HG03025 (cell line): ENCODE measurements at regions not wholly inside any gene's neighbourhood (a gene's known extent, or its start where the extent isn't known, plus 50 kb on each side); places are given as distances from the start of the nearest gene placed in this dataset.
"Not testable (repeated sequence)": the region's sequence is repeated elsewhere in the genome, so short reads cannot be mapped to it uniquely, and the experiment has no call there.

ENCODE experiments used
- ATAC-seq: cut with Tn5 transposase; IDR thresholded peaks from one replicate; pipeline ENCODE4 v1.9.1; 2021; ENCODE audit warnings: mild to moderate bottlenecking, moderate library complexity; ENCODE audit not compliant: unreplicated experiment, low FRiP score

DNA sequence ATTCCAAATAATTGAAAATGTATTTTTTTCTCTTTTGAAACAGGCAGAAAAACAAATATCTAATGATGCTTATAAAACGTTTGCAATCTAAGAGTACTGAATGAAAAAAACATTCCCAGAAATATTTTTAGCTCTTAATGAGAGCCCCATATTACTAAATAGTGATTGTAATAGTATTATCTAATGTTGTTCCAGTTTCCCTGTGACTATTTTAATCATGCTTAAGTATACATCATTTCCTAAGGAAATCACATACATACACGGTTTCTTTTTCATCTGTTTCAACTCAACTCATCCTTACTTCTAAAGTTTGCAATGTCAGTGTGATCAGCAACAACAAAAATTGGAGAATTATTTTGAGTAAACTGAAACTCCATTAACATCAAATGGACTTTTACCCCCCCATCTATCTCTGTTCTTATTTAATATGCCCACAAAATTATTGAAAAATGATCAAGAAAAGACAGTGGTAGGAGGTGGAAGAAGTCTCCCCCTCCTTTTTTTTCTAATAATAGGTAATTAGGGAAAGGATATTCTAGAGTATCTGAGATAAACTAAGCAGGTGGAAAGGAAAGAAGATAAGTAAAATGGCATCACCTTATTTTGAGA is 530.1 kb upstream of the ATP2B1 start:
- ATAC-seq = no peak

DNA sequence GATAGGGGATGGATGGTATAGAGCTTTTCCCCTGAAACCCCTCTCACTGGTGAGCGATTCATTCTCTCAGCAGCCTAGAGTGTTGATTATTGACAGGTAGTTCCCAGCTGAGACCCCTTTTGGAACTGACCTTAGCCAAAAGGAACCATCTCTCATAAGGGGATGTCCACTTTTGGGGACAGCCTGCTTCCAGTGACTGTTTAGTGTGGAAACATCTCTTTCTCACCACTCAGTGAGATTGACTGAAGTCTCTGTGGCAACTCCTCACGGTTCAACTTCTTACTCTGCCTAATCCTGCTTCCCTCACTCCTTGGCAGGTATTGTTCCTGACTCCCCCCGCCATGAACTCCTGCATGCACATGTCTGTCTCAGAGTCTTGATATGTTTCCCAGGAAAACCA is 529.2 kb upstream of the ATP2B1 start:
- ATAC-seq = no peak

DNA sequence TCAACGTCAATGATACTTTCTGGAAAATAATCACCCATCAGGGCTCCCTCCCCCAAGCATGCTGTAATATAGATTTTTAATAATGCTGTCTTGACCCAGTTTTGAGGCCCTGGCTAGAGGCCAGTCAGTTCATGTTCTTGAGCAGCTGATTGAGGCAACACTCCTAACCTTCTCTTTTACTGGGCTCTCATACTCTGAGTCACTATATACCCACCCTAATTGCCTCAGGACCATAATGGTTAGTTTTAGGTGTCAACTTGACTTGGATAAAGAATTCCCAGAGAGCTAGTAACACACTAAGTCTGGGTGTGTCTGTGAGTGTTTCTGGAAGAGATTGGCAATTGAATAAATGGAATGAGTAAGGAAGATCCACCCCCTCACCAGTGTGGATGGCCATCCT is 527.0 kb upstream of the ATP2B1 start:
- ATAC-seq = no peak

DNA sequence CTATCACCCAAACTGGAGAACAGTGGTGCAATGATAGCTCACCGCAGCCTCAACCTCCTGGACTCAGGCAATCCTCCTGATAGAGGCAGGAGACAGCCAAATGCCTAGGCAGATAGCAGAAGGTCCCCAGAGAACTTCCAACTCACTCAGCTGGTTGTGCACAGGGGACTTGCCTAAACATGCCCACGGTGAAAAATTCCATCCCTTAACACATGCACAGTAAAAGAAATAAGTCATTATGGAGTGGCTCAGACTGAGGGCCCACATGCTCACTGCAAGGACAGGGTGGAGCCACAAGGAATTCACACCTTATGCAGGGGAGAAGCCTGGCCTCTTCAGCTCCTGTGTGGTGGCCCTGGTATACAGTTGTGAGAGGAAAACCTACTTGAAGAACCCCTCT is 525.8 kb upstream of the ATP2B1 start:
- no peak for ATAC-seq

DNA sequence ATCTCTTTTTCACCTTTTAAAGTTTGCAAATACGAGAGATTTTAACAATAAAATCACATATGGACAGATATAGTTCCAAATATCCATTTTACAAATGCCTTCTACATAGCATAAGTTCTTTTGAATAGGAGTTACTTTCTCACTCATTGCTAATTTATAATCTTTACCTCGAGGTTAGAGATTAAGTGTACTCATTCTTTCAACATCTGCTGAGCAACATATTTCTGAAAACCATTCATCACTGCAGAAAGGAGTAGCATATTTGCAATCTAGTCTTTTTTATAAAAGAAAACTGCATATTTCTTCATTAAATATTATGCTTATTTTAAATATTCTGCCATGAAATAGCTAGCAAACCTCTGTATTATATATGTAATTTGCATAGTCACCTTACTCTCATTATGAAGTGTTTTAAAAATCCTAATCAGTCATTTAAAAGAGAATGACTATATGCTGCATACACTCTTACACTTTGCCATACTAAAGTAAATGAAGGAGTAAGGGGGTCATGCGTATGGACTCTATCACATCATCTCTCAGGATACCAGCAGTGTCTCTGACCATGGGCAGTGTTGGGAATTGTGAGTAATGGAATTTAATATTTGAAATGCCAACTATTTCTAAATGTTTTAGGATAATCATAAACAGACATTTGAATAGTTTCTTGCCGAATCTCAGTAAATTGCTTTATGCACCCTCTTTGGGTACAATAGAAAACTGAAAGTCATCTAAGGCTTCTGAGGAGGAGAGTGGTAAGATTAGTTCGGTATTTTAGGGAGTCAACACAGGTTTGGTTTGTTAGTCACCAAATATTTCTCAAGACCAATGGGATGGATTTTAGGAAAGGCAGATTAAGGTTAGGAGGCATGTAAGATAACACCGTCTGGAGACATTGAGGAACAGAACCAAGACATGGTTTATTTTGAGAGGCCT is 524.8 kb upstream of the ATP2B1 start:
- ATAC-seq = no peak

DNA sequence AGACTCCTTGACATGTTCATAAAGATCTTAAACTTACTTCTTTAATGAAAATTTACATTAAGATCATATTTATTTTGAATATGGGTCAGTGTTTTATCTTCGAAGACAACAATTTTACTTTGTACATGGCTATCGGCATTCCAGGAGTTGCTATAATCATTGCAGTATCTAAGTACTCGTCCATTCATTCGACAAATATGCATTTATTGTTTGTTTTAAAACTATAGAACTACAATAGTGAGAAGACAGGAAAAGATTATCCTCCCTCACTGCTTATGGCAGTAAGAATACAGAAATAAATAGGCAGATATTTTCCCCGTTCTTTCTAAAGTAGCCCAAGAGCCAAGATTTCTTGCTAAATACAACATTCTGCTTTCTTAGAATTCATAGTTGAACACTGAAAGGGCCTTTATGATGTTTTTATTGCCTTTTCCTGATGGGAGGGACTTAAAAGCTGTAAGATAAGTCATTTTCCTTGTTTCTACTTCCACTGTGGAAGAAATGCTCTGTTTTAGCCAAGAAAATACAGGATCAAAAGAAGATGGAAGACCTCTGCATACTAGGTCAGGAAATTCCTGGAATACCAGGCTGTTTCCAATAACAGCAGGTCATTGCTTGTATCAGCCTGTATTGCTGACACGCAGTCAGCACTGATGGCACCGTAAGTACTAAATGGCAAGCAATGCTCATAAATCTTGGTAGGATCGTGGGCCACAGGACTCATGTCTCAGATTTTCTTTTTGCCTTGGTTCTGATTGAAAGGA is 521.0 kb upstream of the ATP2B1 start:
- no peak for ATAC-seq

DNA sequence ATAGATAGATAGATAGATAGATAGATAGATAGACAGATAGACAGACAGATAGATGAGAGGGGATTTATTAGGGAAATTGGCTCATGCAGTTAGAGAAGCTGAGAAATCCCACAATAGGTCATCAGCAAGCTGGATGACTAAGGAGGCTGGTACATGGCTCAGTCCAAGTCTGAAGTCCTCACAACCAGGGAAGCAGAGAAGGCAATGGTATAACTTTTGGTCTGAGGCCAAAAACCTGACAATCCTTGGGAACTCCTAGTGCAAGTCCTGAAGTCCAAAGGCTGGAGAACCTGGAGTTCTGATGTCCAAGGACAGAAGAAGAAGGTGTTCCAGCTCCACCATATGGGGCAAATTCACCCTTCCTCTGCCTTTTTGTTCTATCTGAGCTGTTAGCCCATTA is 517.6 kb upstream of the ATP2B1 start:
- no peak for ATAC-seq

- ATAC-seq = no peak
Measured at GRCh38 chr12:90216815-90217214, 508.2 kb upstream of the ATP2B1 start.

DNA sequence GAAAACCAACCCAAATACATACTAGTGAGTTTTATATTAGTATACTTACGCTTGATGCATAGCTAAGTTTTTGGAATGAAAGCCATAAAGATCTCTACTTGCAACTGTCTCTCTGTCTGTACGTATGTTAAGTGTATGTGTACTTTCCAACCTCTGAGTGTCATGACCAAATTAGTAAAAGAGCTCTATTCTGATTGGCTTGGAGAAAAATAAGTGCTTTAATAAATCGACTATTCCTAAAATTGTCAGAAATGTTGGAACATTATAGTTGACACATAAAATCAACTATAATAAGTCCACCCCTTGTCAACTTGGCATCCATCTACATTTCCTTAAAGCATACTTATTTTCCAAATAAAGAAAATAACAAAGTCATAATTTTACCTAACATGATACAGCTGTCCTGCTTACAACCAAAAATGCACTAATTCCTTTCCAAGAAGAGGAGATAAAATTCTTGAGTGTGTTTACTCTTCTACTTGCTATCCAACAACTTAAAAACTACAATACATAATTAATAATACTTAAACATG is 507.4 kb upstream of the ATP2B1 start:
- no peak for ATAC-seq

DNA sequence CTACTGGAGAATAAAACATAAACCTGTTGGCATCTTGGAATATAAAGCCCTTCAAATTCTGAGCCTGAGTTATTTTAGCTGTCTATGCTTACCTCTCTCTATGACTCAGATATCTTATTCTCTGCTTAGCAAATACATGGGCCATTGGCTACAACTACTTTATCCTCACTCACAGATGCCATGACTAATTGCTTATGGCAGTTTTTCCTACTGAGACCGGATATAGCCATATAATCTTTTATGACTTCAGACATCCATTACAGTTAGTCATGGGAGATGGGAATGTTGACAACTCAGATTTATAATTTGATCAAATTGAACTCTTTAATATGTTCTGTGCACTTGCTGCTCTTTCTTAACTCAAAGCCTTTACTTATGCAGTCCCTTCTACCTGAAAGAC is 502.4 kb upstream of the ATP2B1 start:
- no peak for ATAC-seq

DNA sequence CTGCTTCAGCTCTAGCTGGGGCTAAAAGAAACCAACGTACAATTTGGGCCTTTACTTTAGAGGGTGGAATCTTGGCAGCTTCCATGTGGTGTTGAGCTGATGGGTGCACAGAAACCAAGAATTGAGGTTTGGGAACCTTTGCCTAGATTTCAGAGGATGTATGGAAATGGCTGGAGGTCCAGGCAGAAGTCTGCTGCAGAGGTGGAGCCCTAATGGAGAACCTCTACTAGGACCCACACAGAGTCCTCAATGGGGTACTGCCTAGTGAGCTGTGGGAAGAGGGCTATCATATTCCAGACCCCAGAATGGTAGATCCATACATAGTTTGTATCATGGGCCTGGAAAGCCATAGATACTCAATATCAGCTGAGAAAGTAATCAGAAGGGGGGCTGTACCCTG is 500.4 kb upstream of the ATP2B1 start:
- ATAC-seq = no peak

DNA sequence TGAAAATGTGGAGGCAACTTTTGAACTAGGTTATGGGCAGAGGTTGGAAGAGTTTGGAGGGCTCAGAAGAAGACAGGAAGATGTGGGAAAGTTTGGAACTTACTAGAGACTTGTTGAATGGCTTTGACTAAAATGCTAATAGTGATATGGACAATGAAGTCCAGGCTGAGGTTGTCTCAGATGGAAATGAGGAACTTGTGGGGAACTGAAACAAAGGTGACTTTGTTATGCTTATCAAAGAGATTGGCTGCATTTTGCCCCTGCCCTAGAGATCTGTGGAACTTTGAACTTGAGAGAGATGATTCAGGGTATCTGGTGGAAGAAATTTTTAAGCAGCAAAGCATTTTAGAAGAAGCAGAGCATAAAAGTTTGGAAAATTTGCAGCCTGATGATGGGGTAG is 499.7 kb upstream of the ATP2B1 start:
- ATAC-seq = not testable (repeated sequence)

GRCh38 chr12:90207799-90208198 is 499.2 kb upstream of the ATP2B1 start:
- ATAC-seq = no peak

GRCh38 chr12:90205165-90205564 is 496.5 kb upstream of the ATP2B1 start:
- ATAC-seq = no peak

DNA sequence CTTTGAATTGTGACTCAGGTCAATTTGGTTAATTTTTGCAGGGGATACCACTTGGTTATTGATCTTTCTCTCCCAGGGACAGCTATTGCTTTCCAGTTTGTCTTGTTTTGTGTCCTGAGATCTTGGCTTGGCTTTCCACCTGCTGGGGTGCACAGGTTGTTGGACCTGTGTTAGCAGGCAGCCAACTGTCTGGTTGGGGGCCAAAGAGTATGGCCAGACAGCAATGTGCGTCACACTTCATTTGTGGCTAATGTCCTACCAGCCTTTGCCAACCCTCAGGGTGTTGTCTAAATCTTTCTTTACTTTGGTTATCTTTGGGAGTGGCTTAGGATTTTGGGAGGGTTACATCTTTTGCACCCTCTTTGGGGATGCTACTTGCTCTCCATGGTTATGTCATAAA is 494.9 kb upstream of the ATP2B1 start:
- ATAC-seq = no peak

DNA sequence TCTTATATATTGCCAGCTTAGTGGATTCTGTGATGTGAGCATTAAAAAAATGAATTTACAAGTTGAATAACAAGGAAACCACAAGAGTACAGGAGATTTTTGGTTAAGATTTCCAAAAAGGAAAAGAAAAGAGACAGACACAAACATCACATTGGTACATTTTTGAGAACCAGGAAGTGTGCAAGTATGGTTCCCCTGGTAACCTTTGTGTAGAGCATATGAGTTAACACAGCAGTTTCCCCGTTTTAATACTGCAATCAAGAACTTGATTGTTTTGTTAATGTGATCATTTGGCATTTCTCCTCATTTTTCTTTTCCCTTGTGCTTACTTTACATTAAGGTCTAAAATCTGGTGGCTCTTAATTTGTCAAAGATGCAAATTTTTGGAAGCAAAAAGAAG is 490.4 kb upstream of the ATP2B1 start:
- no peak for ATAC-seq

DNA sequence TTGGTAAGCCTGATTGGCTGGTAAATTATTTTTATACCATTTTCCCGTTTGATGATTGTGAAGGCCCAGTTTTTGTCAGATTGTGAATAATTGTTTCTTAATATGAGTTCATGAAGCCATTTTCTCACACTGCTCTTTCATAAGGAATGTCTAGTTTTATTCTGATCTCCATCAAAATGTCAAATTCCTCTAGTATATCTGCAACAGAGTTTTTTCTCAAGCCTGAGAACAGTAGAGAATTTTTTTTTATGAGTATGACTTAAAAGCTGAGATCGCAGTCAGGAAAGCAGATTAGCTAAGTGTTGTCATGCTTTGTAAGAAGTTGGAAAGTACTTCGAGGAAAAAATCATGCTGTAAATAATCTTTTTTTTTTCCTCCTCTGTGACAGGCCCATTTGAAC is 484.9 kb upstream of the ATP2B1 start:
- ATAC-seq = no peak

- ATAC-seq = no peak
Measured at GRCh38 chr12:90188857-90189256, 480.2 kb upstream of the ATP2B1 start.

GRCh38 chr12:90183201-90183600 is 474.6 kb upstream of the ATP2B1 start:
- ATAC-seq = no peak

DNA sequence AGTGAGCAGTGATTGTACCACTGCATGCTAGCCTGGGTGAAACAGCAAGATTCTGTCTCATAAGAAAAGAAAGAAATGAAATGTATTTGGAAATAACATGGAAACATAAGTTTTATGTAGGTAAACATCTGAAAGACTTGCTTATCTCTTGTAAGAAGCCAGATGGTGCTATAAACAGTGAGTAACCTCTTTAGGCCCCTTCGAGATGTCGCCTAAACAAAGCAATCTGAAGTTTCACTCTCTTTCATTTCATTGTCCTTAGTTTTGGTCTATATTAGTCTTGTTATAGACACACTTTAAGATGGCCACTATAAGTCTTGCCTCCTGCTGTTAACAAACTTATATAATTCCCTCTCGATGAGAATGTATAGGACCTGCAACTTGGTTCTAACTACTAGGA is 472.6 kb upstream of the ATP2B1 start:
- ATAC-seq = no peak

DNA sequence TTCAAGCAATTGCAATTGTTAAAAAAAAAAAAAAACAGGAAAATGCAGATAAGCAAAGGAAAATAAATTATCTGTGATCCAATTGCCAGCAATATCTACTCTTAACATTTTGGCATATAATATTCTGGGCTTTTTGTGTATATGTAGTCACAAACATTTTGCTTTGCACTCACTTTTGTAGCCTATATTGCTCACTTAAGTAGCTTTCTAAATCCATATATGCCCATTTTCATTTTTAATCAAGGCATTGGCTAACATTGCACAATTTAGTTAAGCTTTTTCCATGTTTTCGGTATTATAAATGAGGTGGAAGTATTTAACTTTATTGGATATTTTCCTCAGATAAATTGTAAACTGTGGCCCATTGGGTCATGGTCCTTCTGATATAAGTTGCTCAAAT is 466.3 kb upstream of the ATP2B1 start:
- ATAC-seq = no peak
